ENCODE measurements at regions not wholly inside any gene's neighbourhood (a gene's known extent, or its start where the extent isn't known, plus 50 kb on each side); places are given as distances from the start of the nearest gene placed in this dataset.
"Not testable (repeated sequence)": the region's sequence is repeated elsewhere in the genome, so short reads cannot be mapped to it uniquely, and the experiment has no call there.

- DNase-seq: no peak
These were observed 205.3 kb upstream of the LINGO1 start for GRCh38 chr15:77838061-77838460.

GRCh38 chr15:77837649-77838025, 204.9 kb upstream of the LINGO1 start:
- no peak for DNase-seq

- DNase-seq: no peak
These were observed 204.4 kb upstream of the LINGO1 start for GRCh38 chr15:77836906-77837648.

- no peak for DNase-seq
These were observed 203.5 kb upstream of the LINGO1 start for GRCh38 chr15:77836121-77836692.

- DNase-seq: no peak
These were observed 201.7 kb upstream of the LINGO1 start for GRCh38 chr15:77834276-77834990.

GRCh38 chr15:77832874-77833273, 200.2 kb upstream of the LINGO1 start:
- DNase-seq: no peak

- DNase-seq: no peak
These were observed 199.3 kb upstream of the LINGO1 start for GRCh38 chr15:77831986-77832385.

- DNase-seq: no peak
These were observed 197.3 kb upstream of the LINGO1 start for GRCh38 chr15:77830051-77830468.

- DNase-seq: not testable (repeated sequence)
These were observed 196.6 kb upstream of the LINGO1 start for GRCh38 chr15:77829331-77829730.

GRCh38 chr15:77827860-77828259, 195.1 kb upstream of the LINGO1 start:
- no peak for DNase-seq

- no peak for DNase-seq
These were observed 193.4 kb upstream of the LINGO1 start for GRCh38 chr15:77826006-77826695.

- DNase-seq: no peak
These were observed 192.8 kb upstream of the LINGO1 start for GRCh38 chr15:77825546-77825945.

- DNase-seq: no peak
These were observed 192.5 kb upstream of the LINGO1 start for GRCh38 chr15:77825252-77825542.

- no peak for DNase-seq
These were observed 191.9 kb upstream of the LINGO1 start for GRCh38 chr15:77824361-77825251.

- no peak for DNase-seq
These were observed 191.0 kb upstream of the LINGO1 start for GRCh38 chr15:77823736-77824135.

- DNase-seq: no peak
These were observed 190.0 kb upstream of the LINGO1 start for GRCh38 chr15:77822631-77823230.

GRCh38 chr15:77821959-77822256, 189.2 kb upstream of the LINGO1 start:
- DNase-seq: no peak

- DNase-seq: no peak
These were observed 188.7 kb upstream of the LINGO1 start for GRCh38 chr15:77821188-77821958.

- DNase-seq: no peak
These were observed 187.4 kb upstream of the LINGO1 start for GRCh38 chr15:77819851-77820728.

GRCh38 chr15:77819048-77819850, 186.5 kb upstream of the LINGO1 start:
- no peak for DNase-seq

All from CD4-positive, alpha-beta T cell treated with Interleukin-17A for 1 hour (primary cell).